ENCODE measurements at regions not wholly inside any gene's neighbourhood (a gene's known extent, or its start where the extent isn't known, plus 50 kb on each side); places are given as distances from the start of the nearest gene placed in this dataset.
A peak's percentile ranks its signal among the peaks of the same experiment; 100 is the strongest.

- H3K27me3 Mint-ChIP-seq (ENCODE audit: low read depth) = no peaks in the 10 kb centered on the region
- DNase-seq = no peak
These were observed 363.1 kb upstream of the PAPPA start for GRCh38 chr9:115790520-115790919.

More at GRCh38 chr9:115790520-115790919, 363.1 kb upstream of the PAPPA start:
- TF ChIP-seq, protein P1, sequence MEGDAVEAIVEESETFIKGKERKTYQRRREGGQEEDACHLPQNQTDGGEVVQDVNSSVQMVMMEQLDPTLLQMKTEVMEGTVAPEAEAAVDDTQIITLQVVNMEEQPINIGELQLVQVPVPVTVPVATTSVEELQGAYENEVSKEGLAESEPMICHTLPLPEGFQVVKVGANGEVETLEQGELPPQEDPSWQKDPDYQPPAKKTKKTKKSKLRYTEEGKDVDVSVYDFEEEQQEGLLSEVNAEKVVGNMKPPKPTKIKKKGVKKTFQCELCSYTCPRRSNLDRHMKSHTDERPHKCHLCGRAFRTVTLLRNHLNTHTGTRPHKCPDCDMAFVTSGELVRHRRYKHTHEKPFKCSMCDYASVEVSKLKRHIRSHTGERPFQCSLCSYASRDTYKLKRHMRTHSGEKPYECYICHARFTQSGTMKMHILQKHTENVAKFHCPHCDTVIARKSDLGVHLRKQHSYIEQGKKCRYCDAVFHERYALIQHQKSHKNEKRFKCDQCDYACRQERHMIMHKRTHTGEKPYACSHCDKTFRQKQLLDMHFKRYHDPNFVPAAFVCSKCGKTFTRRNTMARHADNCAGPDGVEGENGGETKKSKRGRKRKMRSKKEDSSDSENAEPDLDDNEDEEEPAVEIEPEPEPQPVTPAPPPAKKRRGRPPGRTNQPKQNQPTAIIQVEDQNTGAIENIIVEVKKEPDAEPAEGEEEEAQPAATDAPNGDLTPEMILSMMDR (conservative IDR thresholded peaks at IDR 0.05) = no peak
- no peak overlapping the region for H2AFZ ChIP-seq (ENCODE audit: low read length)
- no peak overlapping the region for H2BK20ac ChIP-seq (ENCODE audit: low read depth, low read length, poor library complexity, severe bottlenecking)
- no peak overlapping the region for H3K14ac ChIP-seq (ENCODE audit: insufficient read depth, low read length)
- no peak overlapping the region for H3K4me3 Mint-ChIP-seq
- H3K27me3 ChIP-seq (ENCODE audit: insufficient read depth, low read length) = no peaks in the 10 kb centered on the region
- H3K9me3 ChIP-seq (ENCODE audit: control insufficient read depth, low read depth, low read length) = no peaks in the 10 kb centered on the region
- no peaks in the 10 kb centered on the region for H3K9me3 Mint-ChIP-seq
- H3T11ph ChIP-seq (ENCODE audit: low read length) = no peak overlapping the region
- no peak overlapping the region for H3K27ac Mint-ChIP-seq
- no peak overlapping the region for H3K4me2 ChIP-seq (ENCODE audit: insufficient read depth, insufficient read length, low read length)
- H3K4me1 Mint-ChIP-seq = peaks cover 0 to 9% of the 10 kb centered on the region in 2 experiments; a peak in 1 of 4 replicates
- H3K79me2 ChIP-seq (ENCODE audit: insufficient read depth, low read length) = no peaks in the 10 kb centered on the region
- H2BK12ac ChIP-seq (ENCODE audit: insufficient read length, low read depth, low read length) = no peak overlapping the region
- H4K5ac ChIP-seq (ENCODE audit: insufficient read length, low read depth, low read length) = no peak overlapping the region
- H3K79me1 ChIP-seq (ENCODE audit: insufficient read depth, low read depth, low read length, poor library complexity, severe bottlenecking) = no peaks in the 10 kb centered on the region
- peaks cover 0 to 4% (median 0%) of the 10 kb centered on the region in 3 experiments; a peak in 1 of 7 replicates for H3K36me3 Mint-ChIP-seq (ENCODE audit: insufficient read depth in 1 of 3, low read depth in 3 of 3)
- no CpG with 5 or more reads among the region's 6 CpGs for WGBS (ENCODE audit: extremely low coverage, insufficient read length, low lambda C conversion rate)
- no peak overlapping the region for H3K18ac ChIP-seq (ENCODE audit: insufficient read length, low read depth, low read length)
- no peak overlapping the region for H2BK120ac ChIP-seq (ENCODE audit: low read depth, low read length, poor library complexity, severe bottlenecking)
- no peaks in the 10 kb centered on the region for H3K23me2 ChIP-seq (ENCODE audit: insufficient read length, low read depth, low read length, poor library complexity, severe bottlenecking)
- H2BK15ac ChIP-seq (ENCODE audit: low read depth, low read length) = no peak overlapping the region
- no peak overlapping the region for H3K23ac ChIP-seq (ENCODE audit: insufficient read length, low read depth, low read length)
- H3K9ac ChIP-seq (ENCODE audit: extremely low read depth, insufficient read length, low read length) = no peak overlapping the region
- H3K27ac ChIP-seq (ENCODE audit: insufficient read length, low read depth, low read length) = no peak overlapping the region
- H4K20me1 ChIP-seq (ENCODE audit: control insufficient read depth, insufficient read depth, insufficient read length) = no peaks in the 10 kb centered on the region
- no peak overlapping the region for H2AK5ac ChIP-seq (ENCODE audit: insufficient read length, low read length)
- H3K4ac ChIP-seq (ENCODE audit: low read depth, low read length) = no peak overlapping the region
- no peak overlapping the region for H4K91ac ChIP-seq (ENCODE audit: insufficient read length, low read depth, low read length)
- H2BK5ac ChIP-seq (ENCODE audit: insufficient read length, low read length) = peak overlapping the region; percentile 41
- H3K4me1 ChIP-seq (ENCODE audit: insufficient read depth, low read length) = peaks cover 4% of the 10 kb centered on the region; the same call in 1 of the 2 replicates
- no peak overlapping the region for H3K56ac ChIP-seq (ENCODE audit: insufficient read length, low read depth, low read length)
- no peak overlapping the region for H4K8ac ChIP-seq (replicated peaks; ENCODE audit: insufficient read length, low read depth, low read length)
